H9 (cell line): ENCODE measurements at regions not wholly inside any gene's neighbourhood (a gene's known extent, or its start where the extent isn't known, plus 50 kb on each side); places are given as distances from the start of the nearest gene placed in this dataset.

Source experiments
- DNase-seq: peaks from one replicate; pipeline ENCODE4 v3.0.0-alpha.2; 2017
- H2AFZ ChIP-seq: one replicate; pipeline ENCODE4 v1.6.1; 2013; ENCODE audit warnings: mild to moderate bottlenecking, low read length, control low read depth, moderate library complexity
- H2AK5ac ChIP-seq: 2 replicates; pipeline ENCODE4 v1.6.1; 2013; ENCODE audit warnings: low read length, control low read depth, mixed read lengths; ENCODE audit not compliant: insufficient read length
- H2BK120ac ChIP-seq: one replicate; pipeline ENCODE4 v1.6.1; 2013; ENCODE audit warnings: low read depth, mild to moderate bottlenecking, low read length, control low read depth, inconsistent platforms; ENCODE audit not compliant: poor library complexity, severe bottlenecking
- H2BK12ac ChIP-seq: 2 replicates; pipeline ENCODE4 v1.6.1; 2013; ENCODE audit warnings: low read length, control low read depth, mixed read lengths, low read depth; ENCODE audit not compliant: insufficient read length
- H2BK15ac ChIP-seq: 2 replicates; pipeline ENCODE4 v1.6.1; 2013; ENCODE audit warnings: low read depth, low read length, control low read depth
- H2BK20ac ChIP-seq: one replicate; pipeline ENCODE4 v1.6.1; 2013; ENCODE audit warnings: low read depth, mild to moderate bottlenecking, low read length, control low read depth, inconsistent platforms; ENCODE audit not compliant: poor library complexity, severe bottlenecking
- H2BK5ac ChIP-seq: 2 replicates; pipeline ENCODE4 v1.6.1; 2013; ENCODE audit warnings: low read length, control low read depth, mixed read lengths; ENCODE audit not compliant: insufficient read length
- H3K14ac ChIP-seq: 2 replicates; pipeline ENCODE4 v1.6.1; 2013; ENCODE audit warnings: low read length, control low read depth; ENCODE audit not compliant: insufficient read depth
- H3K18ac ChIP-seq: 2 replicates; pipeline ENCODE4 v1.6.1; 2013; ENCODE audit warnings: low read depth, mild to moderate bottlenecking, mixed read lengths, low read length, control low read depth; ENCODE audit not compliant: insufficient read length
- H3K23ac ChIP-seq: 2 replicates; pipeline ENCODE4 v1.6.1; 2013; ENCODE audit warnings: low read length, control low read depth, mixed read lengths, low read depth; ENCODE audit not compliant: insufficient read length
- H3K23me2 ChIP-seq: 2 replicates; pipeline ENCODE4 v1.6.1; 2013; ENCODE audit warnings: low read depth, mild to moderate bottlenecking, mixed read lengths, low read length, control low read depth; ENCODE audit not compliant: insufficient read length, poor library complexity, severe bottlenecking
- H3K27ac ChIP-seq: 2 replicates; pipeline ENCODE4 v1.5.1; 2013; ENCODE audit warnings: low read length, control low read depth, mixed read lengths, low read depth; ENCODE audit not compliant: insufficient read length
- H3K27me3 ChIP-seq: 2 replicates; pipeline ENCODE4 v1.6.1; 2013; ENCODE audit warnings: low read length, control low read depth, inconsistent platforms; ENCODE audit not compliant: insufficient read depth
- H3K4ac ChIP-seq: 2 replicates; pipeline ENCODE4 v1.6.1; 2013; ENCODE audit warnings: low read depth, mild to moderate bottlenecking, control low read depth, inconsistent platforms, low read length, moderate library complexity
- H3K4me1 ChIP-seq: 2 replicates; pipeline ENCODE4 v1.6.1; 2013; ENCODE audit warnings: low read length, control low read depth, inconsistent platforms; ENCODE audit not compliant: insufficient read depth
- H3K4me2 ChIP-seq: 2 replicates; pipeline ENCODE4 v1.6.1; 2013; ENCODE audit warnings: low read length, control low read depth, mixed read lengths; ENCODE audit not compliant: insufficient read length, insufficient read depth
- H3K56ac ChIP-seq: 2 replicates; pipeline ENCODE4 v1.6.1; 2013; ENCODE audit warnings: low read depth, mild to moderate bottlenecking, mixed read lengths, low read length, control low read depth; ENCODE audit not compliant: insufficient read length
- H3K79me1 ChIP-seq: 2 replicates; pipeline ENCODE4 v1.6.1; 2013; ENCODE audit warnings: low read depth, mild to moderate bottlenecking, moderate library complexity, low read length, control low read depth, inconsistent platforms; ENCODE audit not compliant: insufficient read depth, poor library complexity, severe bottlenecking
- H3K79me2 ChIP-seq: 2 replicates; pipeline ENCODE4 v1.6.1; 2013; ENCODE audit warnings: low read length, control low read depth, inconsistent platforms; ENCODE audit not compliant: insufficient read depth
- H3K9ac ChIP-seq: 2 replicates; pipeline ENCODE4 v1.6.1; 2013; ENCODE audit warnings: low read length, control low read depth, mixed read lengths; ENCODE audit not compliant: insufficient read length; ENCODE audit errors: extremely low read depth
- H3K9me3 ChIP-seq: one replicate; pipeline ENCODE4 v1.6.1; 2013; ENCODE audit warnings: low read depth, low read length, inconsistent platforms; ENCODE audit not compliant: control insufficient read depth
- H3T11ph ChIP-seq: one replicate; pipeline ENCODE4 v1.6.1; 2013; ENCODE audit warnings: mild to moderate bottlenecking, low read length, control low read depth, inconsistent platforms
- H4K20me1 ChIP-seq: one replicate; pipeline ENCODE4 v1.6.1; 2013; ENCODE audit not compliant: control insufficient read depth, insufficient read length, insufficient read depth
- H4K5ac ChIP-seq: 2 replicates; pipeline ENCODE4 v1.6.1; 2013; ENCODE audit warnings: low read depth, mild to moderate bottlenecking, mixed read lengths, low read length, control low read depth; ENCODE audit not compliant: insufficient read length
- H4K8ac ChIP-seq: replicated peaks from 2 replicates; pipeline ENCODE4 v1.6.1; 2013; ENCODE audit warnings: low read length, control low read depth, mixed read lengths, low read depth; ENCODE audit not compliant: insufficient read length
- H4K91ac ChIP-seq: 2 replicates; pipeline ENCODE4 v1.6.1; 2013; ENCODE audit warnings: low read depth, mild to moderate bottlenecking, moderate library complexity, mixed read lengths, low read length, control low read depth; ENCODE audit not compliant: insufficient read length
- H3K27ac Mint-ChIP-seq, 3 experiments: 2 replicates in 2 of 3; 3 replicates in 1 of 3; pipeline ENCODE4 v1.8.0; 2020 to 2021; ENCODE audit warnings: mixed read lengths in 3 of 3, mild to moderate bottlenecking in 1 of 3, moderate library complexity in 1 of 3
- H3K27me3 Mint-ChIP-seq: 2 replicates; pipeline ENCODE4 v1.8.0; 2021; ENCODE audit warnings: low read depth, mild to moderate bottlenecking, moderate library complexity, mixed read lengths
- H3K36me3 Mint-ChIP-seq, 3 experiments: 2 replicates in 2 of 3; 3 replicates in 1 of 3; pipeline ENCODE4 v1.8.0; 2020 to 2021; ENCODE audit warnings: low read depth in 3 of 3, mixed read lengths in 3 of 3; ENCODE audit not compliant: insufficient read depth in 1 of 3
- H3K4me1 Mint-ChIP-seq, 2 experiments: 2 replicates each; pipeline ENCODE4 v1.8.0; 2020; ENCODE audit warnings: mixed read lengths in 2 of 2
- H3K4me3 Mint-ChIP-seq, 2 experiments: 2 replicates in 1 of 2; 3 replicates in 1 of 2; pipeline ENCODE4 v1.8.0; 2020 to 2021; ENCODE audit warnings: mild to moderate bottlenecking in 2 of 2, mixed read lengths in 2 of 2, moderate library complexity in 1 of 2
- H3K9me3 Mint-ChIP-seq, 2 experiments: 2 replicates in 1 of 2; 3 replicates in 1 of 2; pipeline ENCODE4 v1.8.0; 2020; ENCODE audit warnings: mild to moderate bottlenecking in 2 of 2, mixed read lengths in 2 of 2, moderate library complexity in 1 of 2
- CTCF ChIP-seq: fragments of 200-600 bp; sonication (generic); conservative IDR thresholded peaks from 3 replicates; pipeline ENCODE4 v1.8.0; 2021; ENCODE audit warnings: antibody characterized with exemption, mild to moderate bottlenecking
- WGBS: extraction: QIAGEN DNeasy Blood & Tissue Kit; methylation state at CpG from one replicate; pipeline ENCODE4 v1.1.7; 2013; ENCODE audit warnings: missing lambda C conversion rate, low lambda C conversion rate, mixed read lengths; ENCODE audit not compliant: insufficient read length; ENCODE audit errors: extremely low coverage; 5-methylcytosine and 5-hydroxymethylcytosine counted together

- Histone ChIP-seq H3K56ac (no peak overlapping the region), H3K18ac (no peak overlapping the region), H2BK20ac (no peak overlapping the region), H4K20me1 (no peaks in the 10 kb centered on the region), H3K27me3 (no peaks in the 10 kb centered on the region), H2BK5ac (no peak overlapping the region), H3K79me1 (no peaks in the 10 kb centered on the region), H2AK5ac (no peak overlapping the region), H3K9ac (no peak overlapping the region), H3K4me1 (no peaks in the 10 kb centered on the region; the same call in 1 of the 2 replicates), H3K4ac (no peak overlapping the region), H2BK15ac (no peak overlapping the region), H3K4me2 (no peak overlapping the region), H3K14ac (no peak overlapping the region), H4K5ac (no peak overlapping the region), H2BK120ac (no peak overlapping the region), H3K79me2 (no peaks in the 10 kb centered on the region), H4K91ac (no peak overlapping the region), H2BK12ac (no peak overlapping the region), H3K27ac (no peak overlapping the region), H4K8ac (no peak overlapping the region), H3K9me3 (no peaks in the 10 kb centered on the region), H3K23me2 (no peaks in the 10 kb centered on the region), H2AFZ (no peak overlapping the region), H3K23ac (no peak overlapping the region), H3T11ph (no peak overlapping the region)
- H3K27me3 Mint-ChIP-seq, result no peaks in the 10 kb centered on the region
- no CpG with 5 or more reads among the region's 5 CpGs for WGBS
- H3K4me3 Mint-ChIP-seq, result no peak overlapping the region
- no peak for TF ChIP-seq CTCF
- no peak for DNase-seq
- H3K4me1 Mint-ChIP-seq, result peaks cover 2 to 8% of the 10 kb centered on the region in 2 experiments; a peak in 3 of 4 replicates
- H3K27ac Mint-ChIP-seq, result no peak overlapping the region
- H3K9me3 Mint-ChIP-seq, result peaks cover 2 to 6% of the 10 kb centered on the region in 2 experiments
- peaks cover 2 to 6% (median 2%) of the 10 kb centered on the region in 3 experiments; a peak in 5 of 7 replicates for H3K36me3 Mint-ChIP-seq
Observed at GRCh38 chr4:181319629-181320028, 923.6 kb upstream of the TENM3 start.
